HEK293T (cell line): ENCODE measurements at regions not wholly inside any gene's neighbourhood (a gene's known extent, or its start where the extent isn't known, plus 50 kb on each side); places are given as distances from the start of the nearest gene placed in this dataset.

ENCODE experiments used
- FOXM1 ChIP-seq: fragments of 450-650 bp; IDR thresholded peaks from 2 replicates; pipeline ENCODE4 v1.6.1; 2017; ENCODE audit warnings: mild to moderate bottlenecking, borderline replicate concordance
- NFRKB ChIP-seq: fragments of 450-650 bp; IDR thresholded peaks from 2 replicates; pipeline ENCODE4 v1.6.1; 2016; ENCODE audit warnings: mild to moderate bottlenecking, moderate library complexity
- SP1 ChIP-seq: fragments of 450-650 bp; IDR thresholded peaks from 2 replicates; pipeline ENCODE4 v1.6.1; 2017
- SUZ12 ChIP-seq: fragments of 450-650 bp; IDR thresholded peaks from 2 replicates; pipeline ENCODE4 v1.6.1; 2016; ENCODE audit warnings: mild to moderate bottlenecking
- TARDBP ChIP-seq: fragments of 450-650 bp; IDR thresholded peaks from 2 replicates; pipeline ENCODE4 v1.6.1; 2016

DNA sequence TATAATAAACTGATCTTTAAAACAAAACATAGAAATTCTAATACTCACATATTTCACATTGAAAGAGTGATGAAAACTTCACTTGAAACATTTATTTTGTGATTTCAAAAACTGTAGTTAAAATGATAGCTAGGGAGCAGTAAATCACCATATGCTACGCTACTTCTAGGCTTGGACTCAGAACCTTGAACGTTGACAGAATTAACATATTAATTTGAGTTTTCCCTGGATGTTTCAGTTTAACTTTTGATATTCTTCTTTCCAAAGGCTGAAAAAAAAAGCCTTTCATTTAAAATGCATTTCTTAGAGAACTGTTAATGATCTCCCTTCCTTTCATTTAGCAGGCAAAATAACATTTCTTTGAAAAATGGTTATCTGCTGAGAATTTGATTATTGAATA is 307.8 kb upstream of the SGCD start:
- TF ChIP-seq SUZ12 (no peak), TARDBP (no peak), NFRKB (no peak), FOXM1 (no peak), SP1 (no peak)
